OCI-LY7 (cell line): ENCODE measurements at regions not wholly inside any gene's neighbourhood (a gene's known extent, or its start where the extent isn't known, plus 50 kb on each side); places are given as distances from the start of the nearest gene placed in this dataset.

ENCODE experiments used
- BruUV-seq: library from RNA; stranded (reverse); fragments of 400-500 nt; replicated peaks from 2 replicates; lab custom pipeline; 2021; lab: Mats Ljungman, UMichigan
- CTCF ChIA-PET: fragments of 300-600 bp; sonication (Branson Sonifier 250); formaldehyde crosslinking; loops from one replicate; lab custom pipeline; 2022; ENCODE audit warnings: antibody characterized with exemption; ENCODE audit not compliant: unreplicated experiment; lab: Charles Lee
- POLR2A ChIA-PET: fragments of 300-600 bp; sonication (Branson Sonifier 250); formaldehyde crosslinking; loops from one replicate; lab custom pipeline; 2022; ENCODE audit warnings: antibody characterized with exemption; lab: Charles Lee
- DNase-seq: peaks from one replicate; pipeline ENCODE4 v3.0.0-alpha.2; 2015; ENCODE audit warnings: low spot score
- H2AFZ ChIP-seq: fragments of 200-600 bp; sonication (generic), shearing (Covaris generic); 2 replicates; pipeline ENCODE4 v1.6.1; 2014; ENCODE audit warnings: mild to moderate bottlenecking, antibody characterized with exemption, low read length, moderate library complexity
- H3K27ac ChIP-seq: fragments of 200-600 bp; sonication (generic); 2 replicates; pipeline ENCODE4 v1.5.1; 2014; ENCODE audit warnings: mixed run types, low read depth, mild to moderate bottlenecking, moderate library complexity, low read length, inconsistent platforms; ENCODE audit not compliant: poor library complexity, severe bottlenecking
- H3K36me3 ChIP-seq: fragments of 200-600 bp; sonication (generic); 2 replicates; pipeline ENCODE4 v1.6.1; 2014; ENCODE audit warnings: mild to moderate bottlenecking, antibody characterized with exemption, low read length, moderate library complexity, mixed read lengths; ENCODE audit not compliant: insufficient read depth
- H3K4me1 ChIP-seq: fragments of 200-600 bp; sonication (generic); 2 replicates; pipeline ENCODE4 v1.5.1; 2014; ENCODE audit warnings: mild to moderate bottlenecking, low read length; ENCODE audit not compliant: insufficient read depth, poor library complexity, severe bottlenecking
- H3K4me2 ChIP-seq: fragments of 200-600 bp; sonication (generic); 2 replicates; pipeline ENCODE4 v1.6.1; 2014; ENCODE audit warnings: mild to moderate bottlenecking, low read length
- H3K4me3 ChIP-seq: fragments of 200-600 bp; sonication (generic); 2 replicates; pipeline ENCODE4 v1.5.1; 2014; ENCODE audit warnings: mild to moderate bottlenecking, low read depth, low read length; ENCODE audit not compliant: poor library complexity, severe bottlenecking
- H3K79me2 ChIP-seq: fragments of 200-600 bp; sonication (generic); 2 replicates; pipeline ENCODE4 v1.6.1; 2016; ENCODE audit warnings: low read depth, mild to moderate bottlenecking, low read length, moderate library complexity, mixed read lengths; ENCODE audit not compliant: insufficient read depth
- H3K9me2 ChIP-seq: fragments of 200-600 bp; sonication (generic); 2 replicates; pipeline ENCODE4 v1.6.1; 2016; ENCODE audit warnings: mild to moderate bottlenecking, low read length, mixed read lengths; ENCODE audit not compliant: insufficient read depth
- H3K9me3 ChIP-seq: fragments of 200-600 bp; sonication (generic); 2 replicates; pipeline ENCODE4 v1.6.1; 2014; ENCODE audit warnings: mild to moderate bottlenecking, mixed run types, low read length, mixed read lengths
- H4K20me1 ChIP-seq: fragments of 200-600 bp; sonication (generic); 2 replicates; pipeline ENCODE4 v1.6.1; 2014; ENCODE audit warnings: mild to moderate bottlenecking, antibody characterized with exemption, low read length, moderate library complexity, mixed read lengths; ENCODE audit not compliant: insufficient read depth
- CTCF ChIP-seq: fragments of 200-600 bp; sonication (generic); conservative IDR thresholded peaks from 2 replicates; pipeline ENCODE4 v1.5.1; 2014; ENCODE audit warnings: mild to moderate bottlenecking, antibody characterized with exemption, low read length, moderate library complexity, mixed read lengths
- EZH2phosphoT487 ChIP-seq: fragments of 200-600 bp; sonication (generic); IDR thresholded peaks from 2 replicates; pipeline ENCODE4 v1.6.1; 2018; ENCODE audit warnings: low read depth, borderline replicate concordance, mild to moderate bottlenecking, mixed run types, antibody characterized with exemption, low read length, moderate library complexity, mixed read lengths
- intact Hi-C: fragments of 100-400 bp; cut with micrococcal nuclease; formaldehyde crosslinking; loops from one replicate; pipeline ENCODE4 v1.10.0; 2022; ENCODE audit not compliant: unreplicated experiment

- DNase-seq: no peak
- Histone ChIP-seq H3K79me2 (no peaks in the 10 kb centered on the region), H3K9me3 (no peaks in the 10 kb centered on the region), H3K4me2 (no peak overlapping the region), H3K4me1 (no peaks in the 10 kb centered on the region), H3K36me3 (no peaks in the 10 kb centered on the region), H3K27ac (no peak overlapping the region), H4K20me1 (no peaks in the 10 kb centered on the region), H3K9me2 (no peaks in the 10 kb centered on the region), H3K4me3 (no peak overlapping the region), H2AFZ (no peak overlapping the region)
- no TSS peak for BruUV-seq
- TF ChIP-seq CTCF (no peak), EZH2phosphoT487 (no peak)
- ChIA-PET CTCF (no interaction called here), POLR2A (no interaction called here)
- intact Hi-C loops: no loop called here
Observed at GRCh38 chr4:147363514-147363913, 117.4 kb upstream of the EDNRA start.

- no peak overlapping the region for H3K4me3 ChIP-seq
- intact Hi-C loops: no loop called here
- no peaks in the 10 kb centered on the region for H3K36me3 ChIP-seq
- CTCF ChIA-PET: no interaction called here
- no peaks in the 10 kb centered on the region for H4K20me1 ChIP-seq
- H3K9me2 ChIP-seq: no peaks in the 10 kb centered on the region
- H3K4me2 ChIP-seq: no peak overlapping the region
- BruUV-seq: no TSS peak
- no peaks in the 10 kb centered on the region for H3K4me1 ChIP-seq
- no peak overlapping the region for H2AFZ ChIP-seq
- H3K9me3 ChIP-seq: no peaks in the 10 kb centered on the region
- TF ChIP-seq CTCF: no peak
- no peak for TF ChIP-seq EZH2phosphoT487
- H3K27ac ChIP-seq: no peak overlapping the region
- POLR2A ChIA-PET: no interaction called here
- no peaks in the 10 kb centered on the region for H3K79me2 ChIP-seq
- DNase-seq: no peak
Observed at GRCh38 chr4:147365396-147365795, 115.5 kb upstream of the EDNRA start.

- no TSS peak for BruUV-seq
- Histone ChIP-seq H3K27ac (no peak overlapping the region), H2AFZ (no peak overlapping the region), H3K79me2 (no peaks in the 10 kb centered on the region), H4K20me1 (no peaks in the 10 kb centered on the region), H3K36me3 (no peaks in the 10 kb centered on the region), H3K4me3 (no peak overlapping the region), H3K9me3 (no peaks in the 10 kb centered on the region), H3K4me1 (no peaks in the 10 kb centered on the region), H3K9me2 (no peaks in the 10 kb centered on the region), H3K4me2 (no peak overlapping the region)
- TF ChIP-seq CTCF (no peak), EZH2phosphoT487 (no peak)
- ChIA-PET CTCF (interaction anchor here (0.6 kb wide), 1 partner anchor 17 kb away, joined by 3 read pairs; no protein-coding TSS in a partner anchor), POLR2A (no interaction called here)
- no peak for DNase-seq
- intact Hi-C loops: no loop called here
Observed at GRCh38 chr4:147366164-147366563, 114.7 kb upstream of the EDNRA start.
